ENCODE measurements at regions not wholly inside any gene's neighbourhood (a gene's known extent, or its start where the extent isn't known, plus 50 kb on each side); places are given as distances from the start of the nearest gene placed in this dataset.

DNA sequence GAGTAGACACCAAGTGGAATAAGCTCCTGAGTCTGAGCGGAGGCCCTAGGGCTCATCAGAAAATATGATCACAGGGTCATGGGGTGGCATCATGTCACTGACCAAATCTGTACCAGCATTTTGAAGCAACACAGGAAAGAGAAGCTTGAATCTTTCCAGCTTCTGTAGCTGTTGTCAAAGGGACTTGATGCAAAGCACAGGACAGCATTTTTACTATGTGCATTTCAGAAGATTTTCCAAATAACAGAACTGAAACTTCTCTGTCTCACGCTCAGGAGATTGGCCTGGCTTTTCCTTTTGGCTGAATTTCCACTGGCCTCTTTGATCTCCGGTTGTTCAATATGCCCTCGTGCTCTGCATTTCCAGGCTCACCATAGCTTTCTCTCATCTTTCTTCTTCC is 127.2 kb upstream of the ATP1B1 start:
- H3K4me1 ChIP-seq, result no peaks in the 10 kb centered on the region
- intact Hi-C loops (cut with DNase I; ENCODE audit: low total_unique reads), result no loop called here
- no peak overlapping the region for H3K27ac ChIP-seq
- no peaks in the 10 kb centered on the region for H3K27me3 ChIP-seq (replicated peaks in 1 of 7)
- no peak for DNase-seq
- no peaks in the 10 kb centered on the region for H3K9me3 ChIP-seq
- H3K4me3 ChIP-seq, result no peak overlapping the region
- 74 to 82% (median 79%) methylated on average over 4 of the region's 4 CpGs for WGBS, 5 donors
- H3K36me3 ChIP-seq, result no peaks in the 10 kb centered on the region
- TF ChIP-seq POLR2A (IDR thresholded peaks at IDR 0.05), result no peak
- no peak for TF ChIP-seq POLR2AphosphoS5 (IDR thresholded peaks at IDR 0.05)
- TF ChIP-seq, protein P1, sequence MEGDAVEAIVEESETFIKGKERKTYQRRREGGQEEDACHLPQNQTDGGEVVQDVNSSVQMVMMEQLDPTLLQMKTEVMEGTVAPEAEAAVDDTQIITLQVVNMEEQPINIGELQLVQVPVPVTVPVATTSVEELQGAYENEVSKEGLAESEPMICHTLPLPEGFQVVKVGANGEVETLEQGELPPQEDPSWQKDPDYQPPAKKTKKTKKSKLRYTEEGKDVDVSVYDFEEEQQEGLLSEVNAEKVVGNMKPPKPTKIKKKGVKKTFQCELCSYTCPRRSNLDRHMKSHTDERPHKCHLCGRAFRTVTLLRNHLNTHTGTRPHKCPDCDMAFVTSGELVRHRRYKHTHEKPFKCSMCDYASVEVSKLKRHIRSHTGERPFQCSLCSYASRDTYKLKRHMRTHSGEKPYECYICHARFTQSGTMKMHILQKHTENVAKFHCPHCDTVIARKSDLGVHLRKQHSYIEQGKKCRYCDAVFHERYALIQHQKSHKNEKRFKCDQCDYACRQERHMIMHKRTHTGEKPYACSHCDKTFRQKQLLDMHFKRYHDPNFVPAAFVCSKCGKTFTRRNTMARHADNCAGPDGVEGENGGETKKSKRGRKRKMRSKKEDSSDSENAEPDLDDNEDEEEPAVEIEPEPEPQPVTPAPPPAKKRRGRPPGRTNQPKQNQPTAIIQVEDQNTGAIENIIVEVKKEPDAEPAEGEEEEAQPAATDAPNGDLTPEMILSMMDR (IDR thresholded peaks at IDR 0.05 in 8 of 11, conservative IDR thresholded peaks at IDR 0.05 in 3 of 11), result no peak

DNA sequence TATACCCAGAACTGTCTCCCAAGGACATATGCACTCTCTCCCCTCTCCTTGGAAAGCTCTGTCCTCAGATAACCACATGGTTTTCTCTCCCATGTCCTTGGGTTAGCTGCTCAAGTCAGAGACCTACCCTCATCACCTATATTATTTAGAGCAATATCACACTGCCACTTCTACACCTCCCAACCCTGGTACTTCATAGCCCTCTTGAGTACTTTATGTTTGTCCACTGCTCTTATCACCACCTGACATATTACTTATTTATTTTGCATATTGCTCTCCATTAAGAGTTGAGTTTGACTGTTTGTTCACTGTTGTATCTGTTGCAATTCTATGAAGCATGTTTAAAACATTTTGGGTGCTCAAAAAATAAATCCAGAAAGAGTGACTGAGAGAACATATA is 126.3 kb upstream of the ATP1B1 start:
- DNase-seq, result no peak
- Histone ChIP-seq H3K27me3 (replicated peaks in 1 of 7) (no peaks in the 10 kb centered on the region), H3K4me3 (no peak overlapping the region), H3K27ac (no peak overlapping the region), H3K36me3 (no peaks in the 10 kb centered on the region), H3K9me3 (no peaks in the 10 kb centered on the region), H3K4me1 (no peaks in the 10 kb centered on the region)
- TF ChIP-seq, protein P1 (IDR thresholded peaks at IDR 0.05 in 8 of 11, conservative IDR thresholded peaks at IDR 0.05 in 3 of 11), result no peak
- no peak for TF ChIP-seq POLR2A (IDR thresholded peaks at IDR 0.05)
- TF ChIP-seq POLR2AphosphoS5 (IDR thresholded peaks at IDR 0.05), result no peak
- intact Hi-C loops (cut with DNase I; ENCODE audit: low total_unique reads), result no loop called here

DNA sequence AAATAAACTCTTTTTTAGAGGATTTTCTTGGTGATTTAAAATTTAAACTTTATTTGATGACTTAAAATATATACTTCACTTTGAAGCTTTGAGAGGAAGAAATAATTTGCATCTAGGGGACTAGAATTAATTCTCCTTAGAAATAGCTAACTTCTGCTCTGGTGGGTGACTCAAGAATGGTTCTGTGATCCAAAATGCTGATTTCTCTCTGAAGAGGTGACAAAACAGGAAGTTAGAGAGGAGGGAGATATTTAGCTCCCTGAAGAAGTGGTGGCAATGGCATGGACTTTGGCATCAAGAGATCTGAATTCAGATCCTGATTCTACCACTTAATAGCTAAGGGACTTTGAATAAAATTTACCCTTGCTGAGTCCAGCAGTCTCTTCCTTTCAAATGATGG is 125.8 kb upstream of the ATP1B1 start:
- Histone ChIP-seq H3K27ac (no peak overlapping the region), H3K9me3 (no peaks in the 10 kb centered on the region), H3K4me3 (no peak overlapping the region), H3K36me3 (no peaks in the 10 kb centered on the region), H3K27me3 (replicated peaks in 1 of 7) (no peaks in the 10 kb centered on the region), H3K4me1 (no peaks in the 10 kb centered on the region)
- no peak for TF ChIP-seq POLR2AphosphoS5 (IDR thresholded peaks at IDR 0.05)
- TF ChIP-seq, protein P1 (IDR thresholded peaks at IDR 0.05 in 8 of 11, conservative IDR thresholded peaks at IDR 0.05 in 3 of 11), result no peak
- no peak for TF ChIP-seq POLR2A (IDR thresholded peaks at IDR 0.05)
- DNase-seq, result no peak
- intact Hi-C loops (cut with DNase I; ENCODE audit: low total_unique reads), result no loop called here

DNA sequence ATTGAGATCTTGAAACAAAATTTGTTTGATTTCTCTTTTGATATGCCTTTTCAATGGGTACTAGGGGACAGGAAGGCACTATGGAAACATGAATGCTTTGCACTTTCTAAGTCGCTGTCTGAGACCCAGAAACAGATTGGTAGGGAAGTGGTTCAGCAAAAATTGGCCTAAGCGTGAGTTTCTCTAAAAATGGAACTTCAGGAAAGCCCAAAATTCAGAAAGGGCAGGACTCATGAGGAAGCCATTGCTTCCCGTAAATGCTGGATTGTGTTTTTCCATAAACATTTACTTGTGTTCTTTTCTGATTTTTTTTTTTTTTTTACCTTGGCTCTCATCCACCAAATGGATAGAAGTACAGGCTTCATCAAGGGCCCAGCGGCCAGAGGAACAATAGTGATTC is 123.7 kb upstream of the ATP1B1 start:
- Histone ChIP-seq H3K4me3 (no peak overlapping the region), H3K27ac (no peak overlapping the region), H3K9me3 (no peaks in the 10 kb centered on the region), H3K4me1 (no peaks in the 10 kb centered on the region), H3K27me3 (replicated peaks in 1 of 7) (peaks cover 0 to 3% (median 0%) of the 10 kb centered on the region in 7 donors), H3K36me3 (no peaks in the 10 kb centered on the region)
- DNase-seq, result no peak
- intact Hi-C loops (cut with DNase I; ENCODE audit: low total_unique reads), result no loop called here
- WGBS, 5 donors, result 56 to 77% (median 73%) methylated on average over 4 of the region's 4 CpGs
- TF ChIP-seq POLR2AphosphoS5 (IDR thresholded peaks at IDR 0.05) (no peak), POLR2A (IDR thresholded peaks at IDR 0.05) (no peak)
- TF ChIP-seq, protein P1 (IDR thresholded peaks at IDR 0.05 in 8 of 11, conservative IDR thresholded peaks at IDR 0.05 in 3 of 11), result no peak
